NCI-H2029 (cell line): ENCODE measurements at regions not wholly inside any gene's neighbourhood (a gene's known extent, or its start where the extent isn't known, plus 50 kb on each side); places are given as distances from the start of the nearest gene placed in this dataset.

Source experiments
- DNase-seq: peaks from one replicate; lab custom pipeline; 2025; lab: John Stamatoyannopoulos, UW

DNA sequence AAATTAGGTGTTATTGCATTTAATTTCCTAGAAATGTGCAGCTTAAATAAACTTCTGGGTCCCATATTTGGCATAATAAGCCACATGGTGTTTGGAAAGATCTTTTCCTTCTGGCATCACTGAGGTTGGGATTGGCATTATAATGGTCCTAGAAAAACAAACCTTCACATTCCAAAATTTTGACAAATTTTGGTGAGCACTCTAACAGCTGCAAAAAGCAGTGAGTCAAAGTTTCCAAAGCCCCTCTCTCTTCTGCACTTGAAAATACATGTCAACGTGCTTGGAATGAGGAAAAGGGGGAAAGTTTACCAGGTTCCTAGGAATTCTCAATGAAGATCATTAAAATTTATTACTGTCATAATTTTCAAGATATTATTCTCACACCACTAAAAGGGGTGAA lies 77.8 kb upstream of the STK17B start:
- no peak for DNase-seq

DNA sequence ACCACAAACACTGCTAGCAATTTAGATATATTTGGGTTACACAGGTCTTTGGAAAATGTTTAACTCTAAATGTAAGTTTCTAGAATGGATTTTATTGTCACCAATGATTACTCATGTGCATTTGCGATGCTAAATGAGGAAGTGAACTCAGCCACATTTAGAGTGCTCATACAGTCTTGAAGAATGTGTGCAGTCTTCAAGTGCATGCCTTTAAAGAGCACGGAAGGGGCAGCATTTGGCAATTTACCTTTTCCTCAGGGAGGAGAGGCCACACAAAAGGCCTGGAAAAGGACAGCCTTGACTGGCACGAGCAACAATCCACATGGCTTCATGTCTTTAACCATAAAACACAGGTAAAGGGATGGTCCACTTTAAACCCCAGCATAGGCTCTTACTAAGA lies 78.5 kb upstream of the STK17B start:
- DNase-seq, result no peak

- no peak for DNase-seq
Measured at GRCh38 chr2:196251132-196251531, 79.8 kb upstream of the STK17B start.

DNA sequence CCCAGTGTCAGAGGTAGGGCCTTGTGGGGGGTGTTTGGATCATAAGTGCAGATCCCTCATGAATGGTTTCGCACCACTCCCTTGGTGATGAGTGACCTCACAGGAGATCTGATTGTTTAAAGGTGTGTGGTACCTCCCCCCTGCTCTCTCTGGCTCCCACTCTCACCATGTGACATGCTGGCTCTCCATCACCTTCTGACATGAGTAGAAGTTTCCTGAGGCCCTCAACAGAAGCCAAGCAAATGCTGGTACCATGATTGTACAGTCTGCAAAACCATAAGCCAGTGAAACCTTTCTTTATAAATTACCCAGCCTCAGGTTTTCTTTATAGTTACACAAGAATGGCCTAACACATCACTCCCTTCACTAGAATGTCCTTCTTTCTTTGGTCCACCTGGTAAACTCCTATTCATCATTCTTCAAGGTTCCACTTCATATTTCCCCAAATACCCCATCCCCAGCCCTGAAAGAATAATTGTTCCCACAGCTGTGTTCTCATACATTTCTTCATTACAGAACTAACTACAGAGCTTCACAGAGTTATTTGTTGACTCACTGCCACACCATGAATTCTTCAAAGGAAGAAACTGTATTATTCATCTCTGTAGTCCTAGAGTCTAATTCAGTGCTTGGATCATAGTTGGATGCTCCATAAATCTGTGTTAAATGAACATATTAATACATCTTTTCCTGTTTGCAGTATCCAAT lies 81.2 kb upstream of the STK17B start:
- DNase-seq, result no peak

- no peak for DNase-seq
Measured at GRCh38 chr2:196253116-196253480, 81.7 kb upstream of the STK17B start.

- DNase-seq, result no peak
Measured at GRCh38 chr2:196256585-196256984, 85.2 kb upstream of the STK17B start.

DNA sequence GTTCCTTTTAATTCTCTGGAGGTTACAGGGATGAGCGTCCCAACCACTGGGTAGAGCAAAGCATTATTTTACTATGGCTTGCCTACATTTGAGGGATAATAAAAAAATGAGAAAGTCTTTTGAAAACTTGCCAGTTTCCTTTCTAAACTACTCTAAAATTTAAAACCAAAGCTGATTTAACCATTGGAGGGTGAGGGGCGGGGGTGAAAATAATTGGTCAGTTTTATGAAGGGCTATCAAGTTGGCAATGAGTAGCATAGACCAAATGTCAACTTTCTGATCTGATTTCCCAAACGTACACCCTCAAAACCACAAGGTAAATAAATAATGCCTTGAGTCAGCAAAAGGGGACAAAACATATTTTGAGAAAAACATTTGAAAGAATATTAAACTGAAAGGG lies 85.7 kb upstream of the STK17B start:
- DNase-seq, result no peak

GRCh38 chr2:196258407-196258806 lies 87.0 kb upstream of the STK17B start:
- DNase-seq, result no peak

- no peak for DNase-seq
Measured at GRCh38 chr2:196259507-196260481, 88.4 kb upstream of the STK17B start.

DNA sequence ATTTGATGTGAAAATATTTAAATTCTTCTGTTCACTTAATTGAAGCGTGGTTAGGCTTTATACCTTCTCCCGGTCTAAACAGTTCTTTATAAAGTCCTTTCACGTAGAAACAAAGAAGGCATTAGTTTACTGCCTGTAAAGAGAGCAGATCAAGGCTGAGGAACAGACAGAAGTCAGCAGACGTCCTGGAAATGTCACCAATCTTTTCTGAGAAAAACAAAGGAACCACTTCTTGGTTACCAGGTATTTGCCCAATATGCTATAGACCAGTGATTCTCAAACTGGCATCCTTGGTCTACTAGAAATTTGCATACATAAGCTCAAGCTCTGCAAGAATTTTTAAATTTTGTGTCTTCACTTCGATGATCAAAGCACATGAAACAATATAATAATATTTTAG lies 89.2 kb upstream of the STK17B start:
- DNase-seq, result no peak

GRCh38 chr2:196262606-196263005 lies 91.2 kb upstream of the STK17B start:
- no peak for DNase-seq

GRCh38 chr2:196263181-196263747 lies 91.9 kb upstream of the STK17B start:
- no peak for DNase-seq

GRCh38 chr2:196266351-196266750 lies 95.0 kb upstream of the STK17B start:
- no peak for DNase-seq

GRCh38 chr2:196266855-196267254 lies 95.5 kb upstream of the STK17B start:
- no peak for DNase-seq

- DNase-seq, result no peak
Measured at GRCh38 chr2:196268025-196268424, 96.6 kb upstream of the STK17B start.

DNA sequence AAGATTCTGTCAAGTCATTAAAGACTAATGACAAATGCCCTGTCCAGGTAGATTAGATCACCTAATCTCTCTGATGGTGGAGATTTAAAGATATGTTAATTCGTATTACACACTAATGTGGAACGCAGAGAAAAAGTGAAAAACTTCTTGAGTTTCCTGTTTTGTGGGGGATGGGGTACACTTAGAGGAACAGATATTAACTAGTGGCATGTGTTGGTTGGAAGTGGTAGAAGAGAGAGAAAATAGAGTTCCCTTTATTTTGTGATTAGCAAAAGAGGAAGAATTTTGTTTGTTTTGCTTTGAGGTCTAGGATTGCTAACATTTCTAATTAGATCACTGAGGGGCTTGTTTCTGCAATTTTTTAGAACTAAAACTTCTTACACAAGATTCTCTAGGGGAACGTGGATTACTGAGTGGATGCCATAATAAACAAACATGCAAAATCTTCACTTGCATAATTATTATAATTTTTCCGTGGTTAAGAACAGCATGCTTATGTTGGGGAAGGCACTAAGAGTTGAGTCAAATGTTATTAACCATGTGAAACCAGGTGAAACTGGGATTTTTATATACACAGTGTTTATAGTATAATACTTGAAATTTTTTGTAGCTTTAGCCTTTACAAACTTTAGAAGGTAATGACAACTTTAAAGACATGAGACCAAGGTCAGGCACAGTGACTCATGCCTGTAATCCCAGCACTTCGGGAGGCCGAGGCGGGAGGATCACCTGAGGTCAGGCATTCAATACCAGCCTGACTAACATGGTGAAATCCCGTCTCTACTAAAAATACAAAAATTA lies 97.4 kb upstream of the STK17B start:
- DNase-seq, result no peak

DNA sequence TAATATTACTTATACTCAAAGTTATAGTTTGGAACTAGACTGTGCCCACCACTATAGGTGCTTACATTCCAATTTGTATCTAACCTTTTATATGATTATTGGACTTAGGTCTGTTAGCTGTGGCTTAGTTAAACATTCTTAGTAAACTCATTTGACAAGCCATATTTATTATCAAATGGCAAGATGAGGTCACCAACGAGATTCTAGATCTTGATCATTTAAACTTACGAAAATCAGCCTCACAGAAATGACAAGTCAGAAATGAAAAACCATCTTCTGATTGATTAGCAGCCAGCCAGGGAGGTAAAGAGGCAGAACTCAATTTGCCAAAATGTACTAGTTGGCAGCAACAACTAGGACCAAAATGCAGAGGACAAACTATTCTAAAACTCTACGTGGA lies 100.4 kb upstream of the STK17B start:
- no peak for DNase-seq

DNA sequence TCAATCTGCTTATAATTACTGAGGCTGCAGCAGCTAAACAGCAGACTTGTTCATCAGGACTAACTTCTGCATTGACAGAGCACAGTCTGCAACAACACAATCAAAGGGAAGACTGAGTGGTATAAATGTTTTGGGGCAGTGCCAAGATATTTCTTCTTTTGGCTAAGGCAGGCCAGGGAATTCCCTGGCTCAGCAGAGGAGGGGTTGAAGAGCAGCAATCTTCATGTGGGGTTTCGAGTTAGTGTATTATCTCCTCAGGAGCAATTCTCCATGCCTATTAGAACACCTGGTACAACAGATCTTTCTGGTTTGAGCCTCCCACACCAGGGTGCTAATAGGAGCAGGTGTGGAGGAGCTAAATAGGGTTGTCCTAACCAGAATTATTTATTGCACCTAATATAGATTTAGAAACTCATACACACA lies 103.0 kb upstream of the STK17B start:
- no peak for DNase-seq

DNA sequence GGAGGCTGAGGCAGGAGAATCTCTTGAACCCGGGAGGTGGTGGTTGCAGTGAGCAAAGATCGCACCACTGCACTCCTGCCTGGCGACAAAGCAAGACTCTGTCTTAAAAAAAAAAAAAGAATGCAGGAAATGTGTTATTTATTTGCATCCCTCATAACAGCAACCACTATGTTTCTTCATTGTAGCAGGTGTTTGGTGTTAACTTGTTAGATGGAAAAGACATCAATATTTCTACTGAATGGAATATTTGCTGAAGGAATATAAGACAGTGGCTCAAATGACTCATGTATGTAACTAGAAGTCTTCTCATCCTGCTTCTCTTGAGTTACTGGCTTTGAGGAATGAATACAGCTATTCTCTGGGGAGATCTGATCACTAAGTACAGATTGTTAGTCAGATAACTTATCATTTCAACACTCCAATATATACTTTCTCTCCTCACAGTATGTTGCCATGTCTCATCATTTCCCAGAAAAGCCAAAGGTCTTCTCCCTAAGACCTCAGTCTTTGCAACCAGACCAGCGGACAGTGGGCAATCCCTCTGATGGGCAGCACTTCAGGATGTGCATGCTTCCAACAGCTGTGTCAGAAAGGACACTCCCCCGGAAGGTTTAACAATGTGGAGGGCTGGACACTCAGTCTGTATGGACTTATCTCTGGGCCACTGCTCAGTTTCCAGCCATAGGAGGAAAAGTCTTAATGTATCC lies 104.4 kb upstream of the STK17B start:
- DNase-seq, result no peak

DNA sequence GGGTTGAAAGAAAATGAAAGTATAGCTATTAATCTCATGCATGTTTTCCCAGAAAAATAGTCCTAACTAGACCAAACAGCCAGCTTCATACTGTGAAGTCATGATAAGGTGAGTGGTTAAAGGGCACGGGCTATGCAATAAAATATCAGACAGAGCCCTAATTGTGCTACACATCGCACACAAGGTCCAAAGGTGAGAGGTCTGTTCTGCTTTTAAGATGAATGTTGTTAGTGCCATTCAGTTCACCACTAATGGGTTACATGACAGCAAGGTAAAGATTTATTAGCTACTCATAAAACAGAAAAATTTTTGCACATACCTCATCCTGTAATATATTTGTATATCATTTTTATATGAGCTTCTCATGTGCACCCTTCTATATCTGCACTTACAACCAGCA lies 105.0 kb upstream of the STK17B start:
- no peak for DNase-seq

DNA sequence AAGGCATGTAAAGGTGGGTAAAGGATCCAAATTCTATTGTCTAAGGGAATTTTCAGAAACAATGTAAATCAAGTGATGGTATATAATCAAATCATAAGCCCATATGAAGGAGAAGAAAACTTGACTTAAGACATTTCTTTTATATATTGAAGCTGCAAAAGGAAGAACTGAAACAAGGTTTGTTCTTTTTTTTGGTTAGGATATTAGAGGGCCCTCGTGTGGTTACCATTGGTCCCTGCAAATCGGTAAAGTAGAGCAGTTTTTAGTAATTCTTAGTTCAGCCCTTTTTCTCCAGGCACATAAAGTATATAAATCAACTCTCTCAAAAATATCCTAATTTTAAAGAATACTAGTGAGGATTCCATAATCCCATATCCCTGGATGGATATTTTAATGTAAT lies 105.6 kb upstream of the STK17B start:
- no peak for DNase-seq

GRCh38 chr2:196278491-196278911 lies 107.1 kb upstream of the STK17B start:
- DNase-seq, result no peak
